DMS53 (cell line): ENCODE measurements at regions not wholly inside any gene's neighbourhood (a gene's known extent, or its start where the extent isn't known, plus 50 kb on each side); places are given as distances from the start of the nearest gene placed in this dataset.
"Not testable (repeated sequence)": the region's sequence is repeated elsewhere in the genome, so short reads cannot be mapped to it uniquely, and the experiment has no call there.

Experiments
- DNase-seq: peaks from one replicate; lab custom pipeline; 2025; lab: John Stamatoyannopoulos, UW

- DNase-seq: no peak
Measured at GRCh38 chr2:64795024-64795592, 141.4 kb upstream of the SERTAD2 start.

GRCh38 chr2:64796926-64797325 is 143.2 kb upstream of the SERTAD2 start:
- no peak for DNase-seq

DNA sequence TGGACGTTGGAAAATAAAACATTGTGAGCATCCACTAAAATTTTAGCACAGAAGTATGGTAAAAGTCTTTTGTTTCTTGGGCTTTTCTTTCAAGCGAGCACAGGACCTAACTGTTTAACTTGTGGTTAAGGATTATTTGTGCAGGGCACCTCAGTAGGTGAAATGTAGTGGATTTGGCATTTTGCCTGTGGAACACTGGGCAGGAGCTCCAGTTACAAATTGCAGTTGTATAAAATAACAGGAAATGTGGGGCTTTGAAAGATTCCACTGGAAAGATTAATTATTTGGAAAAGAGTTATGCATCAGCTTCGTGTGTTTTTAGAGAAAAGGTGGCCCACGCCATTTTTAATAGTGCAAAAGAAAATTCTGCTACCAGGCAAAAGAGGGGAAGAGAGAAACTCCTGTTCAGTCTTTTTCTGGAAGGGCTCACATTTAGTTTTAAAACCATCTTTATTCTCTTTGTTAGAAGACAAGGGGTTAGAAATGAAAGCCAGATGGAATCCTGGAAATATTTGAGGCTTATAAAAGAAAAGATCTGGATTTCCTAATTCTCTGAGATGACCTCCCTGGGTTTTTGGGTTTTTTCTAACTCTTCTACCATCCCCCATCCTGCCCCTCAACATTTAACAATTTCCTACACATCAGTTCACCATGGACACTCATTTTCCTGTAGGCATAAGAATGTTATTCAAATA is 144.3 kb upstream of the SERTAD2 start:
- DNase-seq: peak; percentile 56

GRCh38 chr2:64799592-64800252 is 146.0 kb upstream of the SERTAD2 start:
- DNase-seq: peak; percentile 21

DNA sequence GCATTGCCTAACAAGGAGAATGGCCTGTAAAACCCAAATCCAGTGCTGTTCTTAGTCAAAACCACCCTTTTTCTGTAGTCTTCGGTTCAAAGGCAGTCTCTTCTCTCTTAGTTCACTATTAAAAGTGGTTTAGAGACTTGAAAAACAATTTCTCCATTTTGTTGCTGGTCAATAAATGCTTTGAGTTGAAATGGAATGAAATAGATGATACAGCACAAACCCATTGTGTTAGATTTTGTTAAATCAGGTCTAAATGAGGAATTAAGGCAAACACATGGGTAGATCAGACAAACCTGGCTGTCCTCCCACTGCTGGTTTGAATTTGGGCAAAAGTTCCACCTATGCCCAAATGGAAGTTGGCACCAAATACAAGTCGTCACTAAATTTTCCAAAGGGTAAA is 150.1 kb upstream of the SERTAD2 start:
- DNase-seq: no peak

DNA sequence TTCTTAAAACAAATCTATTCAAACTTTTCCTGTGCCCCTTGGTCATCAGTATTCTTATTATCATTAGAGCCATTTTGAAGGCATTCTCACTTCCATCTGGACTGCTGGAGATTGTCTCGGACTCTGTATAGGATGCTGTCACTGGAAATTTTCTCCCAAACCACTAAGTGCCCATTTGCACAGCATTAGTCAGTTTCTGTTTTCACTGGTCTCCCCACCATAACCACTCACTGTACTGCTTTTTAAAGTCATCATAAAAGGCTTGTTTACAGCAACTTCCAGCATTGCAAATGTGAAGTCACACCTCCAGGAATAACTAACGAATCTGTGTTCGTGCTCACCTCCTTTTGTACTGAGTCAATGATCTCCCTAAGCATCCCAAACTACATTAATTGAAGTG is 150.9 kb upstream of the SERTAD2 start:
- no peak for DNase-seq

DNA sequence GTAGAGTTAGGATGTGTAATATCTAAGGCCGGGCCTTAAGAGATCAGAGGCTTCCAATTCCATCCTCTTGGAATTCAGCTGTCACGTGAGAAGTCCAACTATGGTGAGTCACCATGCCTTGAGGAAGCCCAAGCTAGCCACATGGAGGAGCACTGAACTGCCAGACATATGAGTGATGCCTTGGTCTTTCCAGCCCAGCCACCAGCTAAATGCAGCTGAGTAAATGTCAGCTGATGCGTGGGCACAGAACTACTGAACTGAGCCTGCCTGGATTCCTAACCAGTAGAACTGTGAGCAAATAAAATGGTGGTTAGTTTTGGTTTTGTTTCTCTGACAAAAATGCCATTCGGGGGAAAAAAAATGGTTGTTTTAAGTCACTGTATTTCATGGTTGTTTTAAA is 153.7 kb upstream of the SERTAD2 start:
- DNase-seq: peak; percentile 59

DNA sequence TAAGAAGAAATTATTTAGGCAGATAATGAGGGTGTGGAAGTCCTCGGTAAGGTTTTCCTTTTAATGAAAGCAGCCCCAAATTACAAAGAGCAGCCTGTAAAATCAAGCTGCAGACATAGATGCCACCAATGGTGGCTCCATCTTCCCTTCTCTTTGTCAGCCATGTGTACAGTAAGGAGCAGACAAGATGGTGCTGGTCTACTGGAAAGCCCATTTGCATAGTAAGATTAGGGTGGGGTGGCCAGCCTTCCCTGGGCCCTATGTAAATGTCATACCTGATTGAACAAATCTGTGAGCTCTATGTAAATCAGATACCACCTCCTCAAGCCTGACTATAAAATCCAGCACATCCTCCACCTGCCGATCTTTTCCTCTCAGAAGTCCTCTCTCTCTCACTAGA is 154.4 kb upstream of the SERTAD2 start:
- no peak for DNase-seq

DNA sequence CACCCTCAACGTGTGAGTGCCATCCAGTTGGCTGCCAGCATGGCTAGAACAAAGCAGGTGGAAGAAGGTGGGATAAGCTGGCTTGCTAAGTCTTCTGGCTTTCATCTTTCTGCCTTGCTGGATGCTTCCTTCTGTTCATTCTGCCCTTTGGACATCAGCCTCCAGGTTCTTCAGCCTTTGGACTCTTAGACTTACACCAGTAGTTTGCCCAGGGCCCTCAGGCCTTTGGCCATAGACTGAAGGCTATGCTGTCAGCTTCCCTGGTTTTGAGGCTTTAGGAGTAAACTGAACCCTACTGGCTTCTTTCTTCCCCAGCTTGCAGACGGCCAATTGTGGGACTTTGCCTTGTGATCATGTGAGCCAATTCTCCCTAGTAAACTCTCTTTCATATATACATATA is 155.0 kb upstream of the SERTAD2 start:
- DNase-seq: no peak

- DNase-seq: peak; percentile 7
Measured at GRCh38 chr2:64809216-64809615, 155.5 kb upstream of the SERTAD2 start.

DNA sequence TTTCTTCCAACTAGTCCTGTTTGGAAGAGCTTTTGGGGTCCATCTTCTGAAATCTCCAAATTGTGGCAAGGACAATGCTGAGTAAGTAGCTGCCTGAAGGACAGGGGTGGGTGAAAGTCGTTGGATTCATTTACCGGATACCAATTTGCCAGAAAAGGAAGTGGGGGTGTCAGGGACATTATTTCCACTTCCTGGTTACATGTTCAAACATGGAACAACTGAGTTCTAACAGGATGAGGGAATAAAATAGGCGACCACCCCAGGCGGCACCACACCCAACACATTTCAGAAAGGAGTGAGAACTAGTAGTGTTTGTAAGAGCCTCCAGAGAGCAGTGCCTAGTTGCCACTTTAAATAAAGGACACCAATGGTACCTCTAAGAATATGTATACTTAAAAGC is 158.6 kb upstream of the SERTAD2 start:
- no peak for DNase-seq

- DNase-seq: no peak
Measured at GRCh38 chr2:64814007-64814406, 160.3 kb upstream of the SERTAD2 start.

DNA sequence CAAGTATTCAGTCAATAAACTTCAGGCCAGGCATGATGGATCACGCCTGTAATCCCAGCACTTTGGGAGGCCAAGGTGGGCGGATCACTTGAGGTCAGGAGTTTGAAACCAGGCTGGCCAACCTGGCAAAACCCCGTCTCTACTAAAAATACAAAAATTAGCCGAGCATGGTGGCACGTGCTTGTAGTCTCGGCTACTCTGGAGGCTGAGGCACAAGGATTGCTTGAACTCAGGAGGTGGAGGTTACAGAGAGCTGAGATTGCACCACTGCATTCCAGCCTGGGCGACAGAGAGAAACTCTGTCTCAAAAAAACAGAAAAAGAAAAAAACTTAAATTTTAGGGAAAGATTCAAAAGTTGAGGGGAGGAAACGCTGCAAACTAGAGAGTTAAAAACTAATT is 162.8 kb upstream of the SERTAD2 start:
- DNase-seq: not testable (repeated sequence)

GRCh38 chr2:64817453-64817852 is 163.7 kb upstream of the SERTAD2 start:
- no peak for DNase-seq

DNA sequence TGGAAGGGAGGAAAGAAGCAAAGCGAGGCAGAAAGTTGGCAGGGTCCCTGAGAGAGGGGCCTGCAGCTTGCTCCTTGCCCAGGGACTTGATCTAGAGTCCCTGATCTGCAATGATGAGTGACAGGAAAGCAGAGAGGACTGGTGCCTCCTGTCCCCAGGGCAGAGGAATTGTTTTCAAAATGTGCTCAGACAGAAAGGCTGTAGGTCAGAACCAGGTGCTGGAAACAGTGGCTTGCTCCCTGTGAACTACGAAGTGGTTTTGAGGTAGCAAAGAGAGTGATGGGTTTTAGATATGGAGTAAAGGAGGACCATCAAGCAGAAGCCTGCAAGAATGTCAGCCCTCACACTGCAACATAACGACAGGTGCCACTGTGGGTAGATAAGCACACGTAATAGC is 164.9 kb upstream of the SERTAD2 start:
- no peak for DNase-seq

- DNase-seq: no peak
Measured at GRCh38 chr2:64819361-64819760, 165.6 kb upstream of the SERTAD2 start.

DNA sequence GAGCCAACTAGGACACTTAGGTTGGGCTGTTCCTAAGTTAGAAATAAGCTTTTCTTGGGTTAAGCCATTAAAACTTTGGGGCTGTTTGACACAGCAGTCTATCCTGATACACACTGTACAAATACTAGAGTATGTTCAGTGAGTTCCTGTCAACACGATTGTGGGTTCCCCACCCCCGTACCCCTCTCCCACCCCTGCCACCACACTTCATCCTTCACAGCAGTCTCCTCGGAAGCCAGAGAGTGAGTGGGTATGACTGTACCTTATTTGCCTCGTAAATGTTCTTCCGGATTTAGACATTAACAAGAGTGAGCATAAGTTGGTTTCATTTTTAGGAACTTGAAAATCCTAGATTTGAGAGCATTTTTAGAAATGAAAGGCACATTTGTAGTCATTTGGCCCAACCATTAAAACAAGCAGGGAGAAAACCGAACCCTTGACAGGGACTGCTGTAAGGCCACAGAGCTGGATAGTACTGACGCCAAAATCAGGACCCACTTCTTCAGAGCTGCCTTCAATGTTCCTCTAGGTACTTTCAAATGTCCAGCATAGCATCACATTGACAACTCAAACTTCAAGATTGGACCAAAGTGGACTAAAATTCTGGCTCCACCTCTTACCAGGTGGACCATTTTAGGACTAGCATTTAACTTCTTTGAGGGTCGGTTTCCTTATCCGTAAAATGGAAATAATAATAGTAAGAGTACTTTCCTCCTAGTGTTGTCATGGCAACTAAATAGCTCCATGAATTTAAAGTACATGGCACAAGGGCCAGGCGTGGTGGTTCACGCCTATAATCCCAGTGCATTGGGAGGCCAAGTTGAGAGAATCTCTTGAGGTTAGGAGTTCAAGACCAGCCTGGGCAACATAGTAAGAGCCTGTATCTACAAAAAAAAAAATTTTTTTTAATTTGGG is 166.3 kb upstream of the SERTAD2 start:
- DNase-seq: no peak

DNA sequence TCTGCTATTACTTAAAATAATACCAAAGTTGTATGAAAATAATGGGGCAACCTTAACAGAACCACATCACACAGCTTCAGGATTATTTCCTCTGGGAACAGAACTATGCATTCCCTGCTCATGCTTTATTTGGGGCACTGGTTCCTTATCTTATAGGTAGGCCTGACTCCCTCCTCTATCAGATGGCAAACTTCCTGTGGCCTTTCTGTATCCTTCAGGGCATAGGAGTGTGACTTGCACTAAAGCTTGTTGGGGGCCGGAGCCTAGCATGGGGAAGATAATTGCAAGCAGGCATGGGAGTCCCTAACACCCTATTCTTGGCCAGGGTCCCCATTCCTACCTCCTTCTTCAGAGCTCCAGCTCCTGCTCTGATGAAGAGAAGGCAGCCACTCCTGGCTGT is 167.2 kb upstream of the SERTAD2 start:
- DNase-seq: no peak

GRCh38 chr2:64823794-64824193 is 165.4 kb upstream of the SLC1A4 start:
- DNase-seq: no peak

- no peak for DNase-seq
Measured at GRCh38 chr2:64825831-64826491, 163.2 kb upstream of the SLC1A4 start.

DNA sequence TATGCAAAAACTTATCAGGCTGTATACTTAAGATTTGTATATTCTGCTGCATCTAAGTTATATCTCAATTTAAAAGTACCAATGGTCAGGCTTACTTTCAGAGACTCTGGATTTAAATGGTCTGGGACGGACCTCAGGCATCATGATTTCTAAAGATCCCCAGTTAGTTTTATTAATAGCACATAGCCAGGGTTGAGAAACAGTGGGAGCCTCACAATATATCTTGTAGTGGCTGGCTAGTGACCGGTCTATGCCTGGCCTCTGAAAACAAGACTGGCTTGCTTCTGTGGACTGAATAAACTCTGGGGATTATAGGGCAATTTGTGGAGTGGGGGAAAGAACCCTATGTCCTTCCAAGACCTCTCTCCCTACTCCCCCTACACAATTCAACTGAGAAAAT is 162.5 kb upstream of the SLC1A4 start:
- no peak for DNase-seq

GRCh38 chr2:64828261-64828660 is 160.9 kb upstream of the SLC1A4 start:
- no peak for DNase-seq
